ENCODE measurements at regions not wholly inside any gene's neighbourhood (a gene's known extent, or its start where the extent isn't known, plus 50 kb on each side); places are given as distances from the start of the nearest gene placed in this dataset.
A peak's percentile ranks its signal among the peaks of the same experiment; 100 is the strongest.

DNA sequence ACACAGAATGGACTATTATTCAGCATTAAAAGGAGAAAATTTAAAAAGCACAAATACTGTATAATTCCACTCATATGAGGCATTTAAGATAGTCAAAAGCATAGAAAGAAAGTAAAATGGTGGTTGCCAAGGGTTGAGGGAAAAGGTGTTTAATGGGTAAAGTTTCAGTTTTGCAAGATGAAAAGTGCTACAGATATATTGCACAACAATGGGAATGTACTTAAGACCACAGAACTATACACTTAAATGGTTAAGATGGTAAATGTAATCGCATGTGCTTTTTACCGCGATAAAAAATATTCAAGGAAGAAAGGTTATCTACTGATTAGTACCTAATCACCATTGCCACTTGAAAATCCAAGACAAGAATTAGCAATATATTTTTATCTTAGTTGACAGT lies 71.8 kb upstream of the NOX3 start:
- H3K4me1 ChIP-seq (ENCODE audit: control insufficient read depth in 2 of 2, insufficient read depth in 2 of 2, low read length in 2 of 2): no peaks in the 10 kb centered on the region
- H3K4me3 ChIP-seq (ENCODE audit: low read length in 2 of 2): no peak overlapping the region
- no peaks in the 10 kb centered on the region for H3K27me3 ChIP-seq (ENCODE audit: control insufficient read depth in 2 of 2, insufficient read depth in 2 of 2, low read length in 2 of 2)
- H3K9ac ChIP-seq (ENCODE audit: low read depth in 1 of 2, low read length in 2 of 2): no peak overlapping the region
- no peak overlapping the region for H3K27ac ChIP-seq (ENCODE audit: low read depth in 2 of 2, low read length in 2 of 2)
- no peaks in the 10 kb centered on the region for H3K9me3 ChIP-seq (ENCODE audit: control insufficient read depth in 2 of 2, low read length in 2 of 2)
- H3K36me3 ChIP-seq (ENCODE audit: control insufficient read depth in 2 of 2, insufficient read depth in 2 of 2, low read length in 2 of 2): no peaks in the 10 kb centered on the region

DNA sequence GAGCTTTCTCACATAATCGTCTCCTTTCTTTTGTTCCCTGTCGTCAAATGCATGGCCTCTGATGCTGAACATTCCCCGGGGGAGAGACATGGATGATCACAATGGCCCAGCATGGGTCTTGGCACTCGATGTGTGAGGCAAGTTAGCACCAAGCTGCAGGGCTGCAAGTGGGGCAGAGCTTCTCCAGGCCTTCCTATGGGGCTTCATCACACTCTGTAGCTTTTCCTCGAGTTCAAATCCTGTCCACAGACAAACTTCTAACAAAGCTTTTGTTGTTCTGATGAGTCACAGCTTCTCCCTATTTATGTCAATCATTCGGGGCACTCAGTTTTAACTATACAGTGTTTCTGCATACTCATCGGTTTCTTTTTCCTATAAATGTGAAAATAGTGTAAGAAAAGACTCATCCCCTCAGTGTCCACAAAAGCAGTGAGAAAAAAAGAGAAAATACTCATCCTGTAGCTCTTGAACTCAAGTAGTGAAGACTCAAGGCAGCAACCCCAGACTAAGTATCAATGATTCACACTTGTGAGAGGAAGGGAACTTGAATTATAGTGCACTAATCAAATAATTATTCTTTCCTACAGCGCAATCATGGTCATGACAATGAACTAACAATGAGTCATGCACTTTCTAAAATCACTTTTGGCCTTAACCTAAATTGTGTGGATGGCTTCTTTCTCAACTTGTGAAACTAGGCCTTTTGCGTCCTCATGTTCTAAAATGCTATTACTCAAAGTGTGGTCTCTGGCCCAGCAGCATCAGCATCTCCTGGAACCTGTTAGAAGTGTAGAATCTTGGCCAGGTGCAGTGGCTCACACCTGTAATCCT lies 68.4 kb upstream of the NOX3 start:
- H3K9ac ChIP-seq (ENCODE audit: low read depth in 1 of 2, low read length in 2 of 2): no peak overlapping the region
- H3K27me3 ChIP-seq (ENCODE audit: control insufficient read depth in 2 of 2, insufficient read depth in 2 of 2, low read length in 2 of 2): no peaks in the 10 kb centered on the region
- no peaks in the 10 kb centered on the region for H3K9me3 ChIP-seq (ENCODE audit: control insufficient read depth in 2 of 2, low read length in 2 of 2)
- no peaks in the 10 kb centered on the region for H3K36me3 ChIP-seq (ENCODE audit: control insufficient read depth in 2 of 2, insufficient read depth in 2 of 2, low read length in 2 of 2)
- H3K4me3 ChIP-seq (ENCODE audit: low read length in 2 of 2): no peak overlapping the region
- H3K4me1 ChIP-seq (ENCODE audit: control insufficient read depth in 2 of 2, insufficient read depth in 2 of 2, low read length in 2 of 2): no peaks in the 10 kb centered on the region
- H3K27ac ChIP-seq (ENCODE audit: low read depth in 2 of 2, low read length in 2 of 2): no peak overlapping the region

DNA sequence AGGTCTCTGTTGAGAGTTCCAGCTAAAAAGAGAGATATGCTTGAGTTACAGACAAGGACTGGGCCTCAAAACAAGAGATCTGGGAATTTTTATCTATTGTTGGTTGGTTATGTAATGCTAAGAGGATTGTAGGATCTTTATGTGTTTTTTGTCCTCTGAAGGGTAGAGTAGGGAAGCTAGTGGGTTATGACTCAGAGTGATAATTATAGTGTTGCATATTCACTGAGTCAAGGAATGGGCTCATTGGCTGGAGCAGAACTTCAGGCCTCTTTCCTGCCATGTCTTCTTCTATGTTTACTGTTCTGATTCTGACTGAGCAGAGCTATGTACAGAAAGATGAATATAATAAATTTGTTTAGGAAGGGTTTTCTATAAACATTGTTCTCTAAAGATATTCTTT lies 66.1 kb upstream of the NOX3 start:
- no peak overlapping the region for H3K27ac ChIP-seq (ENCODE audit: low read depth in 2 of 2, low read length in 2 of 2)
- no peaks in the 10 kb centered on the region for H3K9me3 ChIP-seq (ENCODE audit: control insufficient read depth in 2 of 2, low read length in 2 of 2)
- H3K4me3 ChIP-seq (ENCODE audit: low read length in 2 of 2): no peak overlapping the region
- no peaks in the 10 kb centered on the region for H3K4me1 ChIP-seq (ENCODE audit: control insufficient read depth in 2 of 2, insufficient read depth in 2 of 2, low read length in 2 of 2)
- no peaks in the 10 kb centered on the region for H3K27me3 ChIP-seq (ENCODE audit: control insufficient read depth in 2 of 2, insufficient read depth in 2 of 2, low read length in 2 of 2)
- H3K36me3 ChIP-seq (ENCODE audit: control insufficient read depth in 2 of 2, insufficient read depth in 2 of 2, low read length in 2 of 2): no peaks in the 10 kb centered on the region
- H3K9ac ChIP-seq (ENCODE audit: low read depth in 1 of 2, low read length in 2 of 2): no peak overlapping the region

DNA sequence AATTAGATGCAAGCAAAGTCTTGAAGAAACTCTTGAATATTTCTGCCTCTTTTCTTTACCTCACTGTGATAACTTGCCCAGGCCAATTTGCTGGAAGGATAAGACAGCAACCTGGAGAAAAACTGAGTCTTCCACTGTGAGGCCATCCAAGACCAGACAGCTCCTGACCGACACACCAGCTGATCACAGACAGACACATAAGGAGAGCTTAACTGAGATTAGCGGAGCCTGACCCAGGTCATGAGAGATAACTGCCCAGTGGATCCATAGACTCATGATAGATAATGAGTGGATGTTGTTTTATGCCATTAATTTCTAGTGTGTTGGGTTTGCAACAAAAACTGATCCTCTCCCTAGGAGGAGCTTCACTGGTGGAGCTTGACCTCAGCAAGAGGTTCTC lies 64.4 kb upstream of the NOX3 start:
- Histone ChIP-seq H3K36me3 (ENCODE audit: control insufficient read depth in 2 of 2, insufficient read depth in 2 of 2, low read length in 2 of 2) (no peaks in the 10 kb centered on the region), H3K9me3 (ENCODE audit: control insufficient read depth in 2 of 2, low read length in 2 of 2) (no peaks in the 10 kb centered on the region), H3K27me3 (ENCODE audit: control insufficient read depth in 2 of 2, insufficient read depth in 2 of 2, low read length in 2 of 2) (no peaks in the 10 kb centered on the region), H3K4me1 (ENCODE audit: control insufficient read depth in 2 of 2, insufficient read depth in 2 of 2, low read length in 2 of 2) (no peaks in the 10 kb centered on the region), H3K27ac (ENCODE audit: low read depth in 2 of 2, low read length in 2 of 2) (no peak overlapping the region), H3K4me3 (ENCODE audit: low read length in 2 of 2) (no peak overlapping the region), H3K9ac (ENCODE audit: low read depth in 1 of 2, low read length in 2 of 2) (no peak overlapping the region)

DNA sequence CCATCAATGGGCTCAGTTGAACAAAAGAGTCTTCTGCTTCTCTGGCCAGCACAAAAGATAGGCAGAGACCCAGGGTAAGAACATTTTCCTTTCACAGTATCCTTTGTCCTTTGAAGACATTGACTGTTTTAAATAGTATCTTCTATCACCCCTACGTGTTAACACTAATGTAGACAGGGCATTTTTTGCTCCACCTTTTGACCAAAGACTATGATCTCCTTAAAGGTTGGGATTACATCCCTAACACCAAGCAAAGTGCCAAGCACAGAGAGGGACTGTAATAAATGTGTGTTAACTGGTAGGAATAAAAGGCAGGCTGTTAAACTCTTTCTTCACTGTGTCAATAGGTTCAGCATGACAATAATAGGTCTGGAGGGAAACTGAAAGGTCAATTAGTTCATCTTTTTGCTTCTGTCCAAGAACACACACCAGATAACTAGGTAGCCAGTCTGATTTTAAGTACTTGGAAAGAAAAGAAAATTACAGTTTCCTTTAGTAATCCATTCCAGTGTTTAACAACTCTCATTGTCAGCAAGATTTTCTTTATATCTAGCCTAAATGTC lies 63.6 kb upstream of the NOX3 start:
- Histone ChIP-seq H3K27me3 (ENCODE audit: control insufficient read depth in 2 of 2, insufficient read depth in 2 of 2, low read length in 2 of 2) (no peaks in the 10 kb centered on the region), H3K36me3 (ENCODE audit: control insufficient read depth in 2 of 2, insufficient read depth in 2 of 2, low read length in 2 of 2) (no peaks in the 10 kb centered on the region), H3K9me3 (ENCODE audit: control insufficient read depth in 2 of 2, low read length in 2 of 2) (no peaks in the 10 kb centered on the region), H3K27ac (ENCODE audit: low read depth in 2 of 2, low read length in 2 of 2) (no peak overlapping the region), H3K9ac (ENCODE audit: low read depth in 1 of 2, low read length in 2 of 2) (no peak overlapping the region), H3K4me3 (ENCODE audit: low read length in 2 of 2) (no peak overlapping the region), H3K4me1 (ENCODE audit: control insufficient read depth in 2 of 2, insufficient read depth in 2 of 2, low read length in 2 of 2) (no peaks in the 10 kb centered on the region)

DNA sequence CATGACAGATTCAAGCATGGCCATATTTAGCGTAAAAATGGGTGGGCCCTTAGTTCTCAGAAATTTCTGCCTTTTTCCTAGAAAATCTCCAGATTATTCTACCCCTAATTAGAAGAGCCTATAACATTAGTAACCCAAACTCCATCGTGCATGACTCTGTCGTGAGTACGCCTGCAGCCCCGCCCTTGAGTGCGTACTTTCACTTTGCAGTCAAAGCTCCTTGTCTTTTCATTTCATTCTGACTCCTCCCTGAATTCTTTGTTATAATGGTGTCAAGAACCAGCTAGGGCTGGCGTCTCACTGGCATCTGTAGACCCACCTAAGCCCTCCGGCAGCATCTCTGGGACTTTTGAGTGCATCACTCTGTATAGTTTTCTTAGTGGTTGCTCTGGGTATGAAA lies 61.7 kb upstream of the NOX3 start:
- H3K4me3 ChIP-seq (ENCODE audit: low read length in 2 of 2): peak overlapping the region; percentile 25 to 66
- no peaks in the 10 kb centered on the region for H3K36me3 ChIP-seq (ENCODE audit: control insufficient read depth in 2 of 2, insufficient read depth in 2 of 2, low read length in 2 of 2)
- no peaks in the 10 kb centered on the region for H3K27me3 ChIP-seq (ENCODE audit: control insufficient read depth in 2 of 2, insufficient read depth in 2 of 2, low read length in 2 of 2)
- H3K27ac ChIP-seq (ENCODE audit: low read depth in 2 of 2, low read length in 2 of 2): no peak overlapping the region
- no peak overlapping the region for H3K9ac ChIP-seq (ENCODE audit: low read depth in 1 of 2, low read length in 2 of 2)
- no peaks in the 10 kb centered on the region for H3K4me1 ChIP-seq (ENCODE audit: control insufficient read depth in 2 of 2, insufficient read depth in 2 of 2, low read length in 2 of 2)
- H3K9me3 ChIP-seq (ENCODE audit: control insufficient read depth in 2 of 2, low read length in 2 of 2): no peaks in the 10 kb centered on the region

DNA sequence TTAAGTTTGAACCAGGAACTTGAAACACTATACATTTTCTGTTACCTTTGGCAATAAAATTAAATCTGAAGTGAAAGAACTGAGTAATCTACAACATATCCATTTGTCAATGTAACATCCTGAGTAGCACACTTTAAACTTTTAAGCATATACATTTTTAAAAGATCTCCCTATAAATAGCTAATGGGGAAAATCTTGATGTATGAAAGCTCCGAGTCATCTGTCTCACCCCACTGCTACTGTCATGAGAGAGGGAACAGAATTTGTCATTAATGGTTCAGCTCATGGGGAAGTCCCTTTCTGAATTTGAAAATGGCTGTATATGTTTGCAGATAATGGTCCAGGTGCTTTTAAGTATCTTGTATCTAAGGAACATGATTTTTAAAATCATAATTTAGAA lies 55.2 kb upstream of the NOX3 start:
- no peaks in the 10 kb centered on the region for H3K27me3 ChIP-seq (ENCODE audit: control insufficient read depth in 2 of 2, insufficient read depth in 2 of 2, low read length in 2 of 2)
- H3K36me3 ChIP-seq (ENCODE audit: control insufficient read depth in 2 of 2, insufficient read depth in 2 of 2, low read length in 2 of 2): no peaks in the 10 kb centered on the region
- H3K27ac ChIP-seq (ENCODE audit: low read depth in 2 of 2, low read length in 2 of 2): no peak overlapping the region
- no peaks in the 10 kb centered on the region for H3K4me1 ChIP-seq (ENCODE audit: control insufficient read depth in 2 of 2, insufficient read depth in 2 of 2, low read length in 2 of 2)
- H3K4me3 ChIP-seq (ENCODE audit: low read length in 2 of 2): no peak overlapping the region
- H3K9ac ChIP-seq (ENCODE audit: low read depth in 1 of 2, low read length in 2 of 2): no peak overlapping the region
- H3K9me3 ChIP-seq (ENCODE audit: control insufficient read depth in 2 of 2, low read length in 2 of 2): no peaks in the 10 kb centered on the region

DNA sequence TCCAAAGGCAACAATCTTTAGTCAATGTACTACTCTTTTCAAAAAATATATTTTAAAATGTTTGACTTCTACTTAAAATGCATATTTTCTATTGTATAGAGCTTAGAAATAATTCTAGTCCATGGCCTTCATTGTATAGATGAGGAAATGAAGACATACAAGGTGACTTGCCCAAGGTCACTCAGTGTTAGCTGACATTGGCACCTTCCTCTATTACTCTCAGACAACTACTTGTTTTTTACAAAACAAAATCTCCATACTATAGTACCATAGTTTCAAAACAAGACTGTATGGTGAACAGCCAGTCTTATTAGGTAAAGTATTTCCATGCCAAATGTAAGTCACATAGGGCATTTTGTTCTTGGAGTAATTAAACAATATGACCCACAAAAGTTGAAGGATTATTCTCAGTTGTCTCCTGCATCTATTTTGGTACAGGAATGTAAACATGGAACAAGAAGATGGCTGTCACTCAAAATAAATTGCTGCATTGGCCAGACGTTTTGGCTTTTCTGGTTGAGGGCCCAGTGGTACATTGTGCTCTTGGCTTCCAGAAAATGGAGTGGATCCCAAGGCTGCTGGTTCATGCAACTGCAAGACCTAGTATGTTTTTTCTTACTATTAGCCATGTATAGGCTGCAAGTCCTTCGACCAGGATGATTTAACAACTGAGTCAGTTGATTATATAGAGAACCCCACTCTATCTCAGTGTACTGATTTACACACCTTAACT lies 54.3 kb upstream of the NOX3 start:
- H3K9ac ChIP-seq (ENCODE audit: low read depth in 1 of 2, low read length in 2 of 2): no peak overlapping the region
- H3K4me3 ChIP-seq (ENCODE audit: low read length in 2 of 2): no peak overlapping the region
- H3K36me3 ChIP-seq (ENCODE audit: control insufficient read depth in 2 of 2, insufficient read depth in 2 of 2, low read length in 2 of 2): no peaks in the 10 kb centered on the region
- H3K4me1 ChIP-seq (ENCODE audit: control insufficient read depth in 2 of 2, insufficient read depth in 2 of 2, low read length in 2 of 2): no peaks in the 10 kb centered on the region
- H3K27ac ChIP-seq (ENCODE audit: low read depth in 2 of 2, low read length in 2 of 2): no peak overlapping the region
- no peaks in the 10 kb centered on the region for H3K27me3 ChIP-seq (ENCODE audit: control insufficient read depth in 2 of 2, insufficient read depth in 2 of 2, low read length in 2 of 2)
- no peaks in the 10 kb centered on the region for H3K9me3 ChIP-seq (ENCODE audit: control insufficient read depth in 2 of 2, low read length in 2 of 2)

DNA sequence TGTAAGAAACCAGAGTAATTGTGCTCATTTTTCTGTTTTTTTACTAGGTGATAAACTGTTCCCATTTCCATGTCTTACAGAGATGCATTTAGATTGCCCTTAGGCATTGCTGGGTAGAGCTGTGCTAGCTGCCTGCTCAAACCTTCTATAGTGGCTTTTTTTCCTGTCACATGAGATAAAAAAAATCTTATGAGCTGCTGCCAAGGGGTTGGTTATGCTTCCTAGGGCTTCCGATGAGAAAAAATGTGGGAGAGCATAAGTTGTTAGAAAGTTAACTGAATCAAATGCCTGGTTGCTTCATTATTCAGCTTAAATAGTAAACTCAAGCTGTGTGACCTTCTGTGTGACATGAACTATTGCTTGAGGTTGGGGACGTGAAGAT lies 50.0 kb upstream of the NOX3 start:
- Histone ChIP-seq H3K9ac (ENCODE audit: low read depth in 1 of 2, low read length in 2 of 2) (no peak overlapping the region), H3K27ac (ENCODE audit: low read depth in 2 of 2, low read length in 2 of 2) (no peak overlapping the region), H3K27me3 (ENCODE audit: control insufficient read depth in 2 of 2, insufficient read depth in 2 of 2, low read length in 2 of 2) (no peaks in the 10 kb centered on the region), H3K36me3 (ENCODE audit: control insufficient read depth in 2 of 2, insufficient read depth in 2 of 2, low read length in 2 of 2) (no peaks in the 10 kb centered on the region), H3K4me1 (ENCODE audit: control insufficient read depth in 2 of 2, insufficient read depth in 2 of 2, low read length in 2 of 2) (no peaks in the 10 kb centered on the region), H3K4me3 (ENCODE audit: low read length in 2 of 2) (no peak overlapping the region), H3K9me3 (ENCODE audit: control insufficient read depth in 2 of 2, low read length in 2 of 2) (peaks cover 0 to 3% of the 10 kb centered on the region in 2 donors)

Data from mucosa of rectum (tissue), 2 donors.